Pancreas (tissue), 10 donors: ENCODE measurements at regions not wholly inside any gene's neighbourhood (a gene's known extent, or its start where the extent isn't known, plus 50 kb on each side); places are given as distances from the start of the nearest gene placed in this dataset.
"Not testable (repeated sequence)": the region's sequence is repeated elsewhere in the genome, so short reads cannot be mapped to it uniquely, and the experiment has no call there.

Experiments used
- ATAC-seq, 4 donors: fragments of 200-7000 bp; cut with Tn5 transposase; one replicate each; pipeline versions ENCODE4 v1.8.0 to v1.9.1; 2020; ENCODE audit warnings: mild to moderate bottlenecking in 4 of 4, moderate library complexity in 4 of 4
- DNase-seq, 6 donors: peaks; one replicate each; pipeline ENCODE4 v3.0.0-alpha.2; 2020
- FAIRE-seq: peaks from 2 replicates; lab custom pipeline; 2012; peaks lifted over from hg19 to GRCh38; lab: Jason Lieb, UNC
- H3K27ac ChIP-seq, 4 donors: fragments of 200-600 bp; sonication (generic); 1 replicate in 3 of 4; 2 replicates in 1 of 4; pipeline versions ENCODE4 v1.5.0 to v1.8.0; 2020
- H3K27me3 ChIP-seq, 4 donors: fragments of 200-600 bp; one replicate each; pipeline ENCODE4 v1.8.0; 2021
- H3K36me3 ChIP-seq, 3 donors: fragments of 200-600 bp; sonication (generic) in 1 of 3; one replicate each; pipeline versions ENCODE4 v1.5.0 to v1.8.0; 2020 to 2021
- H3K4me1 ChIP-seq, 3 donors: fragments of 200-600 bp; one replicate each; pipeline ENCODE4 v1.8.0; 2021
- H3K4me3 ChIP-seq, 4 donors: fragments of 200-600 bp; sonication (generic) in 2 of 4; one replicate each; pipeline versions ENCODE4 v1.5.0 to v1.8.0; 2020 to 2021
- H3K9me3 ChIP-seq, 4 donors: fragments of 200-600 bp; one replicate each; pipeline ENCODE4 v1.8.0; 2021
- WGBS, 2 donors: extraction: QIAGEN DNeasy Blood & Tissue Kit; methylation state at CpG; one replicate each; pipeline ENCODE4 v1.1.7; 2013; 5-methylcytosine and 5-hydroxymethylcytosine counted together
- intact Hi-C, 3 donors: fragments of 100-400 bp; cut with DNase I; formaldehyde crosslinking; loops; one replicate each; pipeline versions ENCODE4 v1.11.1 to v1.14.2; 2022
- donor health status: healthy with polysubstance abuse.
- donor health status: DM: no; HTN: no; CAD: no; lungs with moderate emphysema.
- donor health status: DM: no; HTN: no; CAD: no.
- donor health status: control.
- donor health status: control.
- donor health status: Bipolar disorder and iron deficiency.
- donor health status: DM: yes; HTN: yes; CAD: no.
- donor health status: DM: no; HTN: no; CAD: no.
- donor health status: DM: no; HTN: no; CAD: no.
- donor health status: DM: yes; HTN: yes; CAD: no.

GRCh38 chr7:65558584-65558983, 184.9 kb downstream of the ZNF92 start:
- H3K9me3 ChIP-seq, FAIRE-seq, intact Hi-C loops, H3K4me3 ChIP-seq, H3K36me3 ChIP-seq, ATAC-seq, H3K27me3 ChIP-seq, H3K4me1 ChIP-seq, H3K27ac ChIP-seq: not testable (repeated sequence)
- DNase-seq: peak in 2 of 6 donors; percentile 5 to 9
- WGBS, 2 donors: 70 to 71% methylated on average over 3 of the region's 4 CpGs

GRCh38 chr7:65561786-65562372, 188.2 kb downstream of the ZNF92 start:
- not testable (repeated sequence) for FAIRE-seq, ATAC-seq

GRCh38 chr7:65562522-65562921, 188.9 kb downstream of the ZNF92 start:
- 58 to 63% methylated on average over 1 of the region's 2 CpGs for WGBS, 2 donors
- ATAC-seq, H3K27me3 ChIP-seq, H3K4me1 ChIP-seq, H3K36me3 ChIP-seq, H3K4me3 ChIP-seq, DNase-seq, FAIRE-seq, intact Hi-C loops, H3K9me3 ChIP-seq, H3K27ac ChIP-seq: not testable (repeated sequence)

More at GRCh38 chr7:65561786-65562372, 188.2 kb downstream of the ZNF92 start:
- H3K27me3 ChIP-seq, H3K4me3 ChIP-seq, H3K27ac ChIP-seq, H3K9me3 ChIP-seq, H3K36me3 ChIP-seq, DNase-seq, intact Hi-C loops, H3K4me1 ChIP-seq: not testable (repeated sequence)
- WGBS, 2 donors: 92 to 96% methylated on average over 5 of the region's 6 CpGs

GRCh38 chr7:65563333-65563732, 189.7 kb downstream of the ZNF92 start:
- H3K4me3 ChIP-seq, H3K4me1 ChIP-seq, H3K27me3 ChIP-seq, H3K9me3 ChIP-seq, H3K36me3 ChIP-seq, DNase-seq, H3K27ac ChIP-seq, FAIRE-seq, intact Hi-C loops, ATAC-seq: not testable (repeated sequence)
- no CpG with 5 or more reads among the region's 1 CpG for WGBS, 2 donors

- H3K4me3 ChIP-seq, H3K27ac ChIP-seq, ATAC-seq, FAIRE-seq, H3K36me3 ChIP-seq, intact Hi-C loops, H3K4me1 ChIP-seq, H3K9me3 ChIP-seq, H3K27me3 ChIP-seq, DNase-seq: not testable (repeated sequence)
- WGBS, 2 donors: no CpG with 5 or more reads among the region's 6 CpGs
These were observed 194.6 kb downstream of the ZNF92 start for GRCh38 chr7:65568226-65568625.

- FAIRE-seq, H3K27me3 ChIP-seq, intact Hi-C loops, H3K9me3 ChIP-seq, ATAC-seq, H3K4me3 ChIP-seq, DNase-seq, H3K27ac ChIP-seq, H3K36me3 ChIP-seq, H3K4me1 ChIP-seq: not testable (repeated sequence)
- WGBS, 2 donors: no CpG with 5 or more reads among the region's 1 CpG
These were observed 197.3 kb downstream of the ZNF92 start for GRCh38 chr7:65570990-65571389.

GRCh38 chr7:65572581-65572980, 198.9 kb downstream of the ZNF92 start:
- peak in 1 of 6 donors; percentile 54 for DNase-seq
- H3K36me3 ChIP-seq, H3K27me3 ChIP-seq, H3K4me1 ChIP-seq, FAIRE-seq, intact Hi-C loops, H3K4me3 ChIP-seq, H3K27ac ChIP-seq, H3K9me3 ChIP-seq: not testable (repeated sequence)
- 3% methylated on average over 24 to 27 of the region's 35 CpGs for WGBS, 2 donors
- ATAC-seq: peak in 1 of 4 donors; percentile 34

- H3K27me3 ChIP-seq, DNase-seq, H3K4me1 ChIP-seq, FAIRE-seq, ATAC-seq, intact Hi-C loops, H3K9me3 ChIP-seq, H3K27ac ChIP-seq, H3K4me3 ChIP-seq, H3K36me3 ChIP-seq: not testable (repeated sequence)
- WGBS, 2 donors: 40 to 75% methylated on average over 1 of the region's 1 CpG
These were observed 202.7 kb downstream of the ZNF92 start for GRCh38 chr7:65576370-65576769.

- H3K27ac ChIP-seq, intact Hi-C loops, DNase-seq, H3K27me3 ChIP-seq, H3K4me1 ChIP-seq, H3K36me3 ChIP-seq, H3K4me3 ChIP-seq, H3K9me3 ChIP-seq, ATAC-seq, FAIRE-seq: not testable (repeated sequence)
- 68% methylated on average over 2 of the region's 2 CpGs; no CpG with 5 or more reads in 1 of the 2 donors for WGBS, 2 donors
These were observed 209.0 kb downstream of the ZNF92 start for GRCh38 chr7:65582518-65583119.

GRCh38 chr7:65602495-65602894, 228.8 kb downstream of the ZNF92 start:
- H3K4me3 ChIP-seq, H3K4me1 ChIP-seq, H3K9me3 ChIP-seq, H3K27me3 ChIP-seq, intact Hi-C loops, FAIRE-seq, H3K27ac ChIP-seq, ATAC-seq, DNase-seq, H3K36me3 ChIP-seq: not testable (repeated sequence)
- 27 to 31% methylated on average over 1 of the region's 1 CpG for WGBS, 2 donors
